ENCODE measurements at regions not wholly inside any gene's neighbourhood (a gene's known extent, or its start where the extent isn't known, plus 50 kb on each side); places are given as distances from the start of the nearest gene placed in this dataset.

- DNase-seq (ENCODE audit: low read depth in 1 of 2, low spot score in 1 of 2) = no peak
- no peak for TF ChIP-seq JUND (IDR thresholded peaks at IDR 0.05; ENCODE audit: low read depth)
- in situ Hi-C loops (cut with HindIII; ENCODE audit: low pct_unique_long_range_greater_than_20kb, low sequenced_read_pairs) = no loop called here
Observed at GRCh38 chr21:14879458-14879857, 185.3 kb downstream of the NRIP1 start.

GRCh38 chr21:14878971-14879370, 185.8 kb downstream of the NRIP1 start:
- TF ChIP-seq JUND (IDR thresholded peaks at IDR 0.05; ENCODE audit: low read depth) = no peak
- in situ Hi-C loops (cut with HindIII; ENCODE audit: low pct_unique_long_range_greater_than_20kb, low sequenced_read_pairs) = no loop called here
- DNase-seq (ENCODE audit: low read depth in 1 of 2, low spot score in 1 of 2) = peak in 1 of 2 experiments; percentile 56

- in situ Hi-C loops (cut with HindIII; ENCODE audit: low pct_unique_long_range_greater_than_20kb, low sequenced_read_pairs) = no loop called here
- no peak for TF ChIP-seq JUND (IDR thresholded peaks at IDR 0.05; ENCODE audit: low read depth)
- DNase-seq (ENCODE audit: low read depth in 1 of 2, low spot score in 1 of 2) = no peak
Observed at GRCh38 chr21:14877581-14878228, 187.1 kb downstream of the NRIP1 start.

- no peak for DNase-seq (ENCODE audit: low read depth in 1 of 2, low spot score in 1 of 2)
- TF ChIP-seq JUND (IDR thresholded peaks at IDR 0.05; ENCODE audit: low read depth) = no peak
- in situ Hi-C loops (cut with HindIII; ENCODE audit: low pct_unique_long_range_greater_than_20kb, low sequenced_read_pairs) = no loop called here
Observed at GRCh38 chr21:14876524-14876840, 188.3 kb downstream of the NRIP1 start.

- DNase-seq (ENCODE audit: low read depth in 1 of 2, low spot score in 1 of 2) = no peak
- no peak for TF ChIP-seq JUND (IDR thresholded peaks at IDR 0.05; ENCODE audit: low read depth)
- in situ Hi-C loops (cut with HindIII; ENCODE audit: low pct_unique_long_range_greater_than_20kb, low sequenced_read_pairs) = no loop called here
Observed at GRCh38 chr21:14875704-14876523, 188.9 kb downstream of the NRIP1 start.

- in situ Hi-C loops (cut with HindIII; ENCODE audit: low pct_unique_long_range_greater_than_20kb, low sequenced_read_pairs) = no loop called here
Observed at GRCh38 chr21:14875186-14875585, 189.6 kb downstream of the NRIP1 start.

GRCh38 chr21:14874379-14874778, 190.4 kb downstream of the NRIP1 start:
- no peak for DNase-seq (ENCODE audit: low read depth in 1 of 2, low spot score in 1 of 2)
- no peak for TF ChIP-seq JUND (IDR thresholded peaks at IDR 0.05; ENCODE audit: low read depth)
- in situ Hi-C loops (cut with HindIII; ENCODE audit: low pct_unique_long_range_greater_than_20kb, low sequenced_read_pairs) = no loop called here

More at GRCh38 chr21:14875186-14875585, 189.6 kb downstream of the NRIP1 start:
- no peak for DNase-seq (ENCODE audit: low read depth in 1 of 2, low spot score in 1 of 2)
- TF ChIP-seq JUND (IDR thresholded peaks at IDR 0.05; ENCODE audit: low read depth) = no peak

- in situ Hi-C loops (cut with HindIII; ENCODE audit: low pct_unique_long_range_greater_than_20kb, low sequenced_read_pairs) = no loop called here
- DNase-seq (ENCODE audit: low read depth in 1 of 2, low spot score in 1 of 2) = no peak
- TF ChIP-seq JUND (IDR thresholded peaks at IDR 0.05; ENCODE audit: low read depth) = no peak
Observed at GRCh38 chr21:14871861-14872260, 192.9 kb downstream of the NRIP1 start.

- no peak for DNase-seq (ENCODE audit: low read depth in 1 of 2, low spot score in 1 of 2)
- in situ Hi-C loops (cut with HindIII; ENCODE audit: low pct_unique_long_range_greater_than_20kb, low sequenced_read_pairs) = no loop called here
- no peak for TF ChIP-seq JUND (IDR thresholded peaks at IDR 0.05; ENCODE audit: low read depth)
Observed at GRCh38 chr21:14870853-14871149, 194.0 kb downstream of the NRIP1 start.

GRCh38 chr21:14869984-14870852, 194.6 kb downstream of the NRIP1 start:
- DNase-seq (ENCODE audit: low read depth in 1 of 2, low spot score in 1 of 2) = peak in 1 of 2 experiments; percentile 42
- in situ Hi-C loops (cut with HindIII; ENCODE audit: low pct_unique_long_range_greater_than_20kb, low sequenced_read_pairs) = no loop called here
- TF ChIP-seq JUND (IDR thresholded peaks at IDR 0.05; ENCODE audit: low read depth) = no peak

- no peak for DNase-seq (ENCODE audit: low read depth in 1 of 2, low spot score in 1 of 2)
- no peak for TF ChIP-seq JUND (IDR thresholded peaks at IDR 0.05; ENCODE audit: low read depth)
- in situ Hi-C loops (cut with HindIII; ENCODE audit: low pct_unique_long_range_greater_than_20kb, low sequenced_read_pairs) = no loop called here
Observed at GRCh38 chr21:14866859-14867765, 197.7 kb downstream of the NRIP1 start.
